Neural progenitor cell (in vitro differentiated cells): ENCODE measurements at regions not wholly inside any gene's neighbourhood (a gene's known extent, or its start where the extent isn't known, plus 50 kb on each side); places are given as distances from the start of the nearest gene placed in this dataset.

Experiments used
- DNase-seq: peaks from one replicate; pipeline ENCODE4 v3.0.0-alpha.2; 2016; ENCODE audit warnings: low spot score
- H2AFZ ChIP-seq: fragments of 200-600 bp; sonication (generic); replicated peaks from 2 replicates; pipeline ENCODE4 v1.6.1; 2016; ENCODE audit warnings: antibody characterized with exemption
- H3F3A ChIP-seq: fragments of 200-600 bp; sonication (generic); 2 replicates; pipeline ENCODE4 v1.6.1; 2016; ENCODE audit warnings: antibody characterized with exemption, low read depth
- H3K27ac ChIP-seq: fragments of 200-600 bp; sonication (generic); 2 replicates; pipeline ENCODE4 v1.5.1; 2016; ENCODE audit warnings: mild to moderate bottlenecking
- H3K27me3 ChIP-seq: fragments of 200-600 bp; sonication (generic); 2 replicates; pipeline ENCODE4 v1.6.1; 2016; ENCODE audit warnings: mild to moderate bottlenecking, moderate library complexity
- H3K36me3 ChIP-seq: fragments of 200-600 bp; sonication (generic); 2 replicates; pipeline ENCODE4 v1.5.1; 2016
- H3K4me1 ChIP-seq: fragments of 200-600 bp; sonication (generic); 2 replicates; pipeline ENCODE4 v1.6.1; 2016; ENCODE audit warnings: mixed run types
- H3K4me2 ChIP-seq: fragments of 200-600 bp; sonication (generic); 2 replicates; pipeline ENCODE4 v1.6.1; 2016
- H3K4me3 ChIP-seq: fragments of 200-600 bp; sonication (generic); 2 replicates; pipeline ENCODE4 v1.5.1; 2016
- H3K79me2 ChIP-seq: fragments of 200-600 bp; sonication (generic); 2 replicates; pipeline ENCODE4 v1.6.1; 2016; ENCODE audit warnings: low read depth
- H3K9ac ChIP-seq: fragments of 200-600 bp; sonication (generic); 2 replicates; pipeline ENCODE4 v1.6.1; 2016
- H3K9me3 ChIP-seq: fragments of 200-600 bp; sonication (generic); 2 replicates; pipeline ENCODE4 v1.5.1; 2016; ENCODE audit warnings: low read depth
- H4K20me1 ChIP-seq: fragments of 200-600 bp; sonication (generic); 2 replicates; pipeline ENCODE4 v1.6.1; 2016; ENCODE audit warnings: low read depth
- H3K27ac Mint-ChIP-seq: 3 replicates; pipeline ENCODE4 v1.8.0; 2021; ENCODE audit warnings: mixed read lengths
- H3K27me3 Mint-ChIP-seq: 2 replicates; pipeline ENCODE4 v1.8.0; 2022; ENCODE audit warnings: low read depth, mild to moderate bottlenecking, inconsistent platforms, moderate library complexity, mixed read lengths; ENCODE audit not compliant: insufficient read depth
- H3K36me3 Mint-ChIP-seq: 3 replicates; pipeline ENCODE4 v1.8.0; 2021; ENCODE audit warnings: mixed read lengths
- H3K4me1 Mint-ChIP-seq: 3 replicates; pipeline ENCODE4 v1.8.0; 2021; ENCODE audit warnings: mixed read lengths
- H3K4me3 Mint-ChIP-seq: 3 replicates; pipeline ENCODE4 v1.8.0; 2021; ENCODE audit warnings: mild to moderate bottlenecking, moderate library complexity, mixed read lengths
- H3K9me3 Mint-ChIP-seq: 3 replicates; pipeline ENCODE4 v1.8.0; 2020; ENCODE audit warnings: mixed read lengths
- CTCF ChIP-seq: fragments of 200-600 bp; sonication (generic); IDR thresholded peaks from 2 replicates; pipeline ENCODE4 v1.5.1; 2017; ENCODE audit warnings: antibody characterized with exemption, mild to moderate bottlenecking
- EZH2 ChIP-seq: fragments of 200-600 bp; sonication (generic); IDR thresholded peaks from 2 replicates; pipeline ENCODE4 v1.6.1; 2017; ENCODE audit warnings: antibody characterized with exemption, mild to moderate bottlenecking, moderate library complexity
- EZH2phosphoT487 ChIP-seq: fragments of 200-600 bp; sonication (generic); IDR thresholded peaks from 2 replicates; pipeline ENCODE4 v1.6.1; 2017; ENCODE audit warnings: antibody characterized with exemption

GRCh38 chr2:126399001-126399400 is 257.0 kb upstream of the GYPC start:
- H3K4me2 ChIP-seq: no peak overlapping the region
- H3K4me1 Mint-ChIP-seq: no peaks in the 10 kb centered on the region
- H3K9ac ChIP-seq: no peak overlapping the region
- H3K4me1 ChIP-seq: no peaks in the 10 kb centered on the region
- no peaks in the 10 kb centered on the region for H3K36me3 Mint-ChIP-seq
- H3K27me3 Mint-ChIP-seq: no peaks in the 10 kb centered on the region
- H3K27me3 ChIP-seq: no peaks in the 10 kb centered on the region
- no peak overlapping the region for H3K4me3 Mint-ChIP-seq
- no peak overlapping the region for H3K4me3 ChIP-seq
- no peak overlapping the region for H3K27ac Mint-ChIP-seq
- no peaks in the 10 kb centered on the region for H3K79me2 ChIP-seq
- H3K27ac ChIP-seq: no peak overlapping the region
- no peaks in the 10 kb centered on the region for H3K36me3 ChIP-seq
- no peak overlapping the region for H2AFZ ChIP-seq
- peaks cover 5% of the 10 kb centered on the region for H3K9me3 Mint-ChIP-seq
- no peak for DNase-seq
- TF ChIP-seq CTCF (peak; percentile 36), EZH2 (no peak), EZH2phosphoT487 (no peak)
- H4K20me1 ChIP-seq: no peaks in the 10 kb centered on the region
- H3F3A ChIP-seq: no peaks in the 10 kb centered on the region
- no peaks in the 10 kb centered on the region for H3K9me3 ChIP-seq

- no peak overlapping the region for H3K4me2 ChIP-seq
- peaks cover 3% of the 10 kb centered on the region for H3K9me3 Mint-ChIP-seq
- no peak overlapping the region for H3K27ac Mint-ChIP-seq
- no peaks in the 10 kb centered on the region for H3K79me2 ChIP-seq
- H3K4me3 ChIP-seq: no peak overlapping the region
- no peak overlapping the region for H3K4me3 Mint-ChIP-seq
- H3K9me3 ChIP-seq: no peaks in the 10 kb centered on the region
- no peaks in the 10 kb centered on the region for H3K36me3 Mint-ChIP-seq
- H3K36me3 ChIP-seq: no peaks in the 10 kb centered on the region
- H3K4me1 ChIP-seq: no peaks in the 10 kb centered on the region
- no peak for TF ChIP-seq CTCF
- TF ChIP-seq EZH2: no peak
- TF ChIP-seq EZH2phosphoT487: no peak
- H3F3A ChIP-seq: no peaks in the 10 kb centered on the region
- no peak overlapping the region for H3K9ac ChIP-seq
- no peaks in the 10 kb centered on the region for H3K27me3 ChIP-seq
- no peaks in the 10 kb centered on the region for H4K20me1 ChIP-seq
- H3K4me1 Mint-ChIP-seq: no peaks in the 10 kb centered on the region
- no peak overlapping the region for H2AFZ ChIP-seq
- H3K27me3 Mint-ChIP-seq: peaks cover 2% of the 10 kb centered on the region
- no peak for DNase-seq
- H3K27ac ChIP-seq: no peak overlapping the region
These were observed 252.8 kb upstream of the GYPC start for GRCh38 chr2:126403039-126403628.

DNA sequence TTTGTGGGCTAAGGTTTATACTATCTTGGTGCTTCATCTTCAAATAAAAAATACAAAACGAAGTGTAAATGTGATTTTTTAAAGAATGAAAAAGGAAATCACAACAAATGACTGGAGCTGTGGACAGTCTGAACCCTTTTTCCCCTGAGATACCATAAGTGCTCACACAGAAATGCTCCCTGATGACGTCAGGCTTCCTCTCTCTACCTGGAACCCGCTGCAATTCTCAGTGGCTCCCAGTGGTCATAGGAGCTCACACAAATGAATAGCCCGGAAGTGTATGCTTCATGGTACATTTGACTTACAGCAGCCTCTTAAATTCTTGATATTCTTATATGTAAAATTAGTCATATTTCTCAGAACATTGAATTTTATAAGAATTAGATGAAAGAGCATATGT is 249.7 kb upstream of the GYPC start:
- no peak overlapping the region for H3K9ac ChIP-seq
- H3K4me3 Mint-ChIP-seq: no peak overlapping the region
- no peaks in the 10 kb centered on the region for H3K9me3 Mint-ChIP-seq
- H3K4me3 ChIP-seq: no peak overlapping the region
- no peak for DNase-seq
- no peaks in the 10 kb centered on the region for H3K36me3 ChIP-seq
- H3K36me3 Mint-ChIP-seq: no peaks in the 10 kb centered on the region
- H3K27ac Mint-ChIP-seq: no peak overlapping the region
- H3K27me3 Mint-ChIP-seq: peaks cover 2% of the 10 kb centered on the region
- no peak for TF ChIP-seq EZH2phosphoT487
- no peak for TF ChIP-seq CTCF
- no peak for TF ChIP-seq EZH2
- no peaks in the 10 kb centered on the region for H4K20me1 ChIP-seq
- no peak overlapping the region for H2AFZ ChIP-seq
- H3K79me2 ChIP-seq: no peaks in the 10 kb centered on the region
- H3K9me3 ChIP-seq: no peaks in the 10 kb centered on the region
- H3K4me1 ChIP-seq: peaks cover 7% of the 10 kb centered on the region
- no peaks in the 10 kb centered on the region for H3F3A ChIP-seq
- no peaks in the 10 kb centered on the region for H3K27me3 ChIP-seq
- H3K4me1 Mint-ChIP-seq: no peaks in the 10 kb centered on the region
- H3K4me2 ChIP-seq: no peak overlapping the region
- H3K27ac ChIP-seq: no peak overlapping the region
